HG03025 (cell line): ENCODE measurements at regions not wholly inside any gene's neighbourhood (a gene's known extent, or its start where the extent isn't known, plus 50 kb on each side); places are given as distances from the start of the nearest gene placed in this dataset.
A peak's percentile ranks its signal among the peaks of the same experiment; 100 is the strongest.
"Not testable (repeated sequence)": the region's sequence is repeated elsewhere in the genome, so short reads cannot be mapped to it uniquely, and the experiment has no call there.

Source experiments
- ATAC-seq: cut with Tn5 transposase; IDR thresholded peaks from one replicate; pipeline ENCODE4 v1.9.1; 2021; ENCODE audit warnings: mild to moderate bottlenecking, moderate library complexity; ENCODE audit not compliant: unreplicated experiment, low FRiP score

- no peak for ATAC-seq
Measured at GRCh38 chr15:92751528-92751927, 96.0 kb upstream of the FAM174B start.

- ATAC-seq, result no peak
Measured at GRCh38 chr15:92753591-92753990, 98.0 kb upstream of the FAM174B start.

DNA sequence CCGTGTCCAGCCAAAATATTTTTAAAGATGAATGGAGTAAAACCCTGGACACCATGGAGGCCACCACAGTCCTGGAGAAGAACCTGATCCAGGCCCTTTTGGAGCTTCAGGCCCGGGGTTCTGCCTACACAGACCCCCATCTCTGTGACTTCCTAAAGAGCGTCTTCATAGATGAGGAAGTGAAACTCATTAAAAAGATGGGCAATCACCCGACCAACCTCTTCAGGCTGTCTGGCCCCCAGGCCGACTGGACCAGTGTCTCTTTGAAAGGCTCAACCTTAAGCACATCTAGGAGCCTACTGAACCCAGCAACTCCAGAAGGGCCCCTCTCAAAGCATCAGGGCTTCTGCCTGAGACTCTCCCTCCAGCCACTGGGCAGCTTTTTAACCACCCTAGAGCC lies 107.9 kb upstream of the FAM174B start:
- ATAC-seq, result no peak

GRCh38 chr15:92768131-92768530 lies 112.6 kb upstream of the FAM174B start:
- not testable (repeated sequence) for ATAC-seq

DNA sequence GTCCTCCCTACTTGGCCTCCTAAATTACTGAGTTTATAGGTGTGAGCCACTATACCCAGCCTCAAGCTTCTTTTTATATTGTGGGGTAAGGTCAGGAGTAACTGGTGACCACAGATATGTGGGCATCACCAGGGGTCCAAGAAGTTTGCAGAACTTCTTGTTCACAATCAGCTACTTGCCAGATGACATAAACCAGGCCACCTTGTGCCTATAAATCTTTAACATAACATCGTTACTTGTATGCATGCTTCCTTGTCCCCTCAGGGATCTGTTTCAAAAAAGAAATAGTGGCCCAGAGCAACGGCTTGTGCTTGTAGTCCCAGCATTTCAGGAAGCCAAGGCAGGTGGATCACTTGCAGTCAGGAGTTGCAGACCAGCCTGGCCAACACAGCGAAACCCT lies 115.1 kb upstream of the FAM174B start:
- ATAC-seq, result no peak

DNA sequence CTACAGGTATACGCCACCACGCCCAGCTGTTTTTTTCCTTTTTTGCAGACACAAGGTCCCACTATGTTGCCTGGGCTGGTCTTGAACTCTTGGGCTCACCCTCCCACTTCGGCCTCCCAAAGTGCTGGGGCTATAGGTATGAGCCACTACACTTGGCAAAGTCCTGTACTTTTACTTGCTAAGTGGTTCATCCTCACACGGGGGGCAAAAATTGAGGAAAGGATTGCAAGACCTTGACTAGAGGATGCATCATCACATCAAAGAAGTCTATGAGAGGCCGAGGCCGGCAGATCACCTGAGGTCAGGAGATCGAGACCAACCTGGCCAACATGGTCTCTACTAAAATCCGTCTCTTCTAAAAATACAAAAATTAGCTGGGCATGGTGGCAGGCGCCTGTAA lies 116.5 kb upstream of the FAM174B start:
- ATAC-seq, result no peak

DNA sequence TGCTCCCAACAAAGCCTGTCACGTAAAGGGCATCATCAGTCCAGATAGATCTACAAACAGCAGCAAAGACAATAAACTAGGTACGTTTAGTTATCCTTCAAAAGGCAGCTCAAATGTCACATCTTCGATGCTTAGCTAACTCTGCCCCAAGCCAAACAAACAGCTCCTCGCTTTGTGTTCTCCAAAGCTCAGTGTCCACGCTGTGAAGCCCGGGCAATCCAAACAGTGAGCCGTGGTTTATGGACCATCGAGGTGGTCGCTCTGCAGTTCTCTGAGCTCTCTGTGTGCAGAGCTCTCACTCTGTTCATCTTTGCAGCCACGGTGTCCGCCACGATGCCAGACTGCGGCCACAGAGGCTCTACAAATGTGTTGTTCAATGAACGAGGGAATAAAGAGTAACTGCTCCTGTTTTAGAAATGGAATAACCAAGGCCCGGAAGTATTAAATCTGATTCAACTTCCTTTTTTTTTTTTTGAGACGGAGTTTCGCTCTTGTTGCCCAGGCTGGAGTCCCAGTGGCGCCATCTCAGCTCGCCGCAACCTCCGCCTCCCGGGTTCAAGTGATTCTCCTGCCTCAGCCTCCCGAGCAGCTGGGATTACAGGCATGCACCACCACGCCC lies 117.2 kb upstream of the FAM174B start:
- no peak for ATAC-seq

DNA sequence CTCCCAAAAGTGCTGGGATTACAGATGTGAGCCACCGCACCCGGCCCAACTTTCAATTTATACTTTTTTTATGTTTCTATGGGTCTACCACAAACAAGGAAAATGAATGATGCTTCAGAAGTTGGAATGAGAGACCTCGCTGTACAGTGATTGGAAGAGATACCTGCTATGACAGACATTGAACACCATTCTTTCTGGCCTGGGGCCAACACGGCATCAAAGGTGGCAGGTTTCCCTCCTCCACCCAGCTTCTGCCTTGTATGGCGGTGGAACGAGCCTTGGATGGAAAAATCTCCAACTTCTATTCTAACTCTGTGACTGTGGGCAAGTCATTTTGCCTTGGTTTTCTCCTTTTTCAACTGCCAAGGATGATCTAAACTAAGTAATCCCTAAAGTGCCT lies 117.8 kb upstream of the FAM174B start:
- ATAC-seq, result no peak

DNA sequence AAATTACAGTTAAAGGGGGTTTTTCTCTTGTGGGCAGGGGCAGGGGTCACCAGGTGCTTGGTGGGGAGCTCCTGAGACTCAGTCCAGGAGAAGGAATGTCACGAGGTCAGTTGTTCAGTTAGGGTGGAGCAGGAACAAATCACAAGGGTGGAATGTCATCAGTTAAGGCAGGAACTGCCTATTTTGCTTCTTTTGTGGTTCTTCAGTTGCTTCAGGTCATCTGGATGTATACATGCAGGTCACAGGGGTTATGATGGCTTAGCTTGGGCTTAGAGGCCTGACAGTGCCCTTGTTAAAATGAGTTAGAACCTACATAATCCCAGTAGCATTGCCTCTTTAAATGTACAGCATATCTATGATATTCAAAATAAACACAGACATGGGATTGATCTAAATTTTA lies 120.2 kb upstream of the CHD2 start:
- no peak for ATAC-seq

DNA sequence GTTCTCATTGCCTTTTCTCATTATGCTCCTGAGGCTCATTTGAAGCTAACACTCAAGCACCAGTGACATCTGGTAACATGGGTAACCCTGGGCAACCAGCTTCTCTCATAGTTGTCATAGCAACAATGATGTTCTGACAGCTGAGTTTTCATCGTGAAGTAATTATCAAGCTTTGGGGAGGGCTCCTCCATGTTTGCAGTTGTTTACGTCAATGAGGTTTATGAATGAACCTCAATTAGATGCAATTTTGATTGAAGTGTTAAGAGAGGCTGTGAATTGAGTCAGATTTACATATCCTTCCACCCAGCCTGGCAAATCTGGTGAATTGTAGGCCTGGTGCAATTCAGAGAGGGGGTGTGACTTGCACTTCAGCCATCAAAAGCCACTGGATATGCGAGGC lies 119.3 kb upstream of the CHD2 start:
- ATAC-seq, result no peak

GRCh38 chr15:92781925-92782453 lies 118.1 kb upstream of the CHD2 start:
- ATAC-seq, result no peak

DNA sequence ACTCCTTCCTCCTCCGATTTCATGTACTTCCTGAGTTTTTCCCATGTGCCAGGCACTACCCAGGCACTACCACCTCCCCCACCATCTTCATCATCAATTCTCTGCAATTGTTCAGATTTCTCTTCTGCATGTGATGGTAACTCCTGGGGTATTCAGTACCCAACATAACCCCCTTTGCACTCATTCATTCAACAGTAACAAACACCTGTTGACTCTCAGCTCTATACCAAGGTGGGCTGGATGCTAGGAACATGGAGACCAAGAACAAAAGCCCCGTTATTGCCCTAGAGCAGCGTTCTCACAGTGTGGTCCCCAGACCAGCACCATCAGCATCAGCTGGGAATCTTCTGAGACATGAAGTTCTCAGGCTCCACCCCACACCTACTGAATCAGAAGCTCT lies 113.0 kb upstream of the CHD2 start:
- no peak for ATAC-seq

DNA sequence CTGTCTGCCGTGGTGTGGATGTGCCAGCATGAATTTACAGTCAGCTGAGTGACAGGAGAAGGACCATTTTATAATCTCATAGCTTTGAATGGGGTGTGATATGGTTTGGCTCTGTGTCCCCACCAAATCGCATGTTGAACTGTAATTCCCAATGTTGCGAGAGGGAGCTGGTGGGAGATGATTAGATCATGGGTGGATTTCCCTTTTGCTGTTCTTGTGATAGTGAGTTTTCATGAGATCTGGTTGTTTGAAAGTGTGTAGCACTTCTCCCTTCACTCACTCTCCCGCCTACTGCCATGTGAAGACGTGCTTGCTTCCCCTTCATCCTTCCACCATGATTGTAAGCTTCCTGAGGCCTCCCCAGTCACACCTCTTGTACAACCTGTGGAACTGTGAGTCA lies 111.9 kb upstream of the CHD2 start:
- ATAC-seq, result no peak

GRCh38 chr15:92788793-92789192 lies 111.3 kb upstream of the CHD2 start:
- ATAC-seq, result not testable (repeated sequence)

- no peak for ATAC-seq
Measured at GRCh38 chr15:92796161-92796611, 103.9 kb upstream of the CHD2 start.

GRCh38 chr15:92797168-92798052 lies 102.7 kb upstream of the CHD2 start:
- peak; percentile 68 for ATAC-seq

DNA sequence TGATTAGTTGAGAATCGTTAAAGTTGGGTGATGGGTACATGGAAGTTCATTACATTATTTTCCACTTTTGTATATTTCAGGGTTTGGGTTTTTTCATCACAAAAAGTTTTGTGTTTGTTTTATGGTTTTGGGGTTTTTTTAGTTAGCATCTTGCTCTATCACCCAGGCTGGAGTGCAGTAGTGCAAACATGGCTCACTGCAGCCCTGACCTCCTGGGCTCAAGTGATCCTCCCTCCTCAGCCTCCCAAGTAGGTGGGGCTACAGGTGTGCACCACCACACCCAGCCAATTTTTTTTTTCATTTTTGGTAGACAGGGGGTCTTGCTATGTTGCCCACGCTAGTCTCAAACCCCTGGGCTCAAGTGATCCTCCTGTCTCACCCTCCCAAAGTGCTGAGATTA lies 100.1 kb upstream of the CHD2 start:
- ATAC-seq, result no peak

- not testable (repeated sequence) for ATAC-seq
Measured at GRCh38 chr15:92800416-92801055, 99.6 kb upstream of the CHD2 start.

- not testable (repeated sequence) for ATAC-seq
Measured at GRCh38 chr15:92801056-92801773, 98.9 kb upstream of the CHD2 start.

DNA sequence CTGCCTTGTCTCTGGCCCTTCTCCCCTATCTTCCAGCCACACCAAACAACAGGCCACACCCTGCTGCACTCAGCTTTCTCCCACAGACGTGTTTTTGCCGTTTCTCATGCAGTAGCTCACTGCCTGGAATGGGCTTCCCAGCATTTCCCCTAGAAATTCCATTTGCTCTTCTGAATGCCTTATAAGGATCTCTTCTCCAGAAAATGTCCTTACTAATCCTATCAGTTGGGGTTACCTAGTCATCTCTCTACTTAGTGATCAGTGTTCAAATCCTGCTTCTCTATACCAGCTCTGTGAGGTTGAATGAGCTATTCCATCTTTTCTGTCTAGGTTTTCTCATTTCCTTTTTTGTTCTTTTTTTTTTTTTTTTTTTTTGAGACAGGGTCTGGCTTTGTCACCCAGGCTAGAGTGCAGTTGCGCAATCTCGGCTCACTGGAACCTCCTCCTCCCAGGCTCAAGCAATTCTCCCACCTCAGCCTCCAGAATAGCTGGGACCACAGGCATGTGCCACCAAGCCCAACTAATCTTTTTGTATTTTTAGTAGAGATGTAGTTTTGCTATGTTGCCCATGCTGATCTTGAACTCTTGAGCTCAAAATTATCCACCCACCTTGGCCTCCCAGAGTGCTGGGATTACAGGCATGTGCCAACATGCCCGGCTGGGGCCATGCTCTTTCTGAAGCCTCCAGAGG lies 98.2 kb upstream of the CHD2 start:
- no peak for ATAC-seq
